ENCODE measurements at regions not wholly inside any gene's neighbourhood (a gene's known extent, or its start where the extent isn't known, plus 50 kb on each side); places are given as distances from the start of the nearest gene placed in this dataset.

DNA sequence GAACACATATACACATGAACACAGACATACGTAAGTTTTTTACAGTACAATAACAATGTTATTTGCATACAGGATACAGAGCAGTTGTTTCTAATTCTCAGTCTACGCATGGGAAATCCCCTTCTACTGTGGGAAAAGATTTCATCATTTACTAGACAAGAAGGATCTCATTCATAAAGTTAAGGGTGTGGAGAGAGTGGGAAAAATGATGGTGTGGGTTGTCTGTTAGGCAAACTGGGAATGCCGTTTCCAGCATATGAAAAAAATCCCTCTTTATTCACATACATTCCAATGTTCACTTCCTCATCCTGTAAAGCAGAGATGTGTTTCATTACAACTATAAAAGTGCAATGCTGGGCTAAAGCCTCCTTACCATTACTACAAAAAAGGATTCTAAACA lies 120.9 kb downstream of the SINHCAF start (continued):
- TF ChIP-seq, protein P1, sequence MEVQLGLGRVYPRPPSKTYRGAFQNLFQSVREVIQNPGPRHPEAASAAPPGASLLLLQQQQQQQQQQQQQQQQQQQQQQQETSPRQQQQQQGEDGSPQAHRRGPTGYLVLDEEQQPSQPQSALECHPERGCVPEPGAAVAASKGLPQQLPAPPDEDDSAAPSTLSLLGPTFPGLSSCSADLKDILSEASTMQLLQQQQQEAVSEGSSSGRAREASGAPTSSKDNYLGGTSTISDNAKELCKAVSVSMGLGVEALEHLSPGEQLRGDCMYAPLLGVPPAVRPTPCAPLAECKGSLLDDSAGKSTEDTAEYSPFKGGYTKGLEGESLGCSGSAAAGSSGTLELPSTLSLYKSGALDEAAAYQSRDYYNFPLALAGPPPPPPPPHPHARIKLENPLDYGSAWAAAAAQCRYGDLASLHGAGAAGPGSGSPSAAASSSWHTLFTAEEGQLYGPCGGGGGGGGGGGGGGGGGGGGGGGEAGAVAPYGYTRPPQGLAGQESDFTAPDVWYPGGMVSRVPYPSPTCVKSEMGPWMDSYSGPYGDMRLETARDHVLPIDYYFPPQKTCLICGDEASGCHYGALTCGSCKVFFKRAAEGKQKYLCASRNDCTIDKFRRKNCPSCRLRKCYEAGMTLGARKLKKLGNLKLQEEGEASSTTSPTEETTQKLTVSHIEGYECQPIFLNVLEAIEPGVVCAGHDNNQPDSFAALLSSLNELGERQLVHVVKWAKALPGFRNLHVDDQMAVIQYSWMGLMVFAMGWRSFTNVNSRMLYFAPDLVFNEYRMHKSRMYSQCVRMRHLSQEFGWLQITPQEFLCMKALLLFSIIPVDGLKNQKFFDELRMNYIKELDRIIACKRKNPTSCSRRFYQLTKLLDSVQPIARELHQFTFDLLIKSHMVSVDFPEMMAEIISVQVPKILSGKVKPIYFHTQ (CRISPR knock-in tag; IDR thresholded peaks at IDR 0.05): no peak
- TF ChIP-seq NFE2L1 (CRISPR knock-in tag; IDR thresholded peaks at IDR 0.05): no peak
- TF ChIP-seq, protein P2, sequence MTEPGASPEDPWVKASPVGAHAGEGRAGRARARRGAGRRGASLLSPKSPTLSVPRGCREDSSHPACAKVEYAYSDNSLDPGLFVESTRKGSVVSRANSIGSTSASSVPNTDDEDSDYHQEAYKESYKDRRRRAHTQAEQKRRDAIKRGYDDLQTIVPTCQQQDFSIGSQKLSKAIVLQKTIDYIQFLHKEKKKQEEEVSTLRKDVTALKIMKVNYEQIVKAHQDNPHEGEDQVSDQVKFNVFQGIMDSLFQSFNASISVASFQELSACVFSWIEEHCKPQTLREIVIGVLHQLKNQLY (CRISPR knock-in tag; IDR thresholded peaks at IDR 0.05): no peak

DNA sequence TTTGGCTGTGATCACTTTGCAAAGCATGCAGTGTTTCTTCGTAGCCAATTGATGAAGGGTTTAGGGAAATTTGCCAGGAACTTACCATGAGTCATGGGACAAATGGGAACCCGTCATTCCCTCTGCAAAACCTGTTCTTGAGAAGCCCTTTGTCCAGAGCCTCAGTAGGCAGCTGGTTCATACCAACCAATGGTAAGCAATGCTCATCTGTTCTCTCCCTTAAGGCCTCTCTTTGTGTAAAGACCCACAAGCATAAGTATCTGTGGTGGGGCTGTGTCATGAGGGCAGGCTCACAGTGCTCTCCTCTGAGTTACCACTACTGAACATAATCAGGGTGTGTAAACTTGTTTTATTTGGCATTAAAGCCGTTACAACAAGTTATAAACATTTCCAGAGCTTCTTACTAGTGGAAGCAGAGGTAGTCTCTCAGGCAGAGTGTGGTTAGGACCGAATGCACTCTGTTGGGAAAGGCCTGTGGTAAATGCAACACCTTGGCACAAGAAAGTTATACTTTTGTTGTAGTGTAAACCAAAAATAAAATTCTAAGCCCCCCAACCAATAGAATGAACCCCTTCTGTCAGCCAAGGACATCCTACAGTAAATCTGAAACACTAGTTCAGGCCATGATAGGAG lies 119.8 kb downstream of the SINHCAF start:
- H3K9me3 Mint-ChIP-seq: peaks cover 3% of the 10 kb centered on the region; the same call in 1 of the 2 replicates

DNA sequence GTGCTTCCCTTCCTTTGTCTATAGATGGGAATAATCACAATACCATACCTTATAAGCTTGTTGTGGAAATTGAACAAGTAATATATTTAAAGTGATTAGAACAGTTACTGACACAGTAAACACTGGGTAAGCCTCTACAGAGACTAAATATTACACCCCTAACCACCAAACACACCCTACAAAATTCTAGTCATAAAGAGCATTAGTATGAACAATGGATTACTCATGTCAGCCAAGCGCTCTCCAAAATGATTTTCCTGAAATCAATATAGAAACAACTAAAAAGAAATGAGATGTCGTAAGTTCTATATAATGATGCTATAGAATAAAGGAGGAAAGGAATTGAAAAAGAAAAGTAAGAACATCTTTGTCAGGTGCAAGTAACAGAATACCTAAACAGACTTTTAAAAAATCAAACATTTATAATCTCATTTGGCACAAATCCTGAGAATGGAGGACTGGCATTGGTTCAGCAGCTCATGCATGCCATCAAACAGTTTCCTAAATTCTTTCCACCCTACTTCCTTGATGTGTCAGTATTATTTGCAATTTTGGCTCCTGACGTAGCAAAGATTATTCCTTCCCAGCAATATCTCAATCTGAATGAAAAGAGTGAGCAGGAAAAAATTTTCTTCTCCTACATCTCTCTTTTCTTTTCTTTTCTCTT lies 118.0 kb downstream of the SINHCAF start:
- H3K36me3 Mint-ChIP-seq: no peaks in the 10 kb centered on the region
- DNase-seq (ENCODE audit: low spot score) (no peak), ATAC-seq (no peak)
- no peaks in the 10 kb centered on the region for H3K27me3 Mint-ChIP-seq (ENCODE audit: low read depth)
- no peak overlapping the region for H3K4me3 Mint-ChIP-seq
- H3K27ac Mint-ChIP-seq: no peak overlapping the region
- peaks cover 3% of the 10 kb centered on the region; the same call in 1 of the 2 replicates for H3K9me3 Mint-ChIP-seq
- H3K4me1 Mint-ChIP-seq: peaks cover 32% of the 10 kb centered on the region
- CTCF ChIA-PET: interaction anchor here (1.6 kb wide), 1 partner anchor 63 kb away, joined by 4 read pairs; no protein-coding TSS in a partner anchor
- POLR2A ChIA-PET: no interaction called here
- TF ChIP-seq ZNF121 (CRISPR knock-in tag; IDR thresholded peaks at IDR 0.05) (no peak), HMGA2 (CRISPR knock-in tag; IDR thresholded peaks at IDR 0.05) (no peak), ZNF416 (CRISPR knock-in tag; IDR thresholded peaks at IDR 0.05) (no peak), TEAD4 (CRISPR knock-in tag; IDR thresholded peaks at IDR 0.05) (no peak), NR3C1 (CRISPR knock-in tag; conservative IDR thresholded peaks at IDR 0.05; ENCODE audit: low read depth) (no peak), CREM (CRISPR knock-in tag; IDR thresholded peaks at IDR 0.05) (no peak), JAZF1 (CRISPR knock-in tag; IDR thresholded peaks at IDR 0.05) (no peak)
- TF ChIP-seq, protein P3, sequence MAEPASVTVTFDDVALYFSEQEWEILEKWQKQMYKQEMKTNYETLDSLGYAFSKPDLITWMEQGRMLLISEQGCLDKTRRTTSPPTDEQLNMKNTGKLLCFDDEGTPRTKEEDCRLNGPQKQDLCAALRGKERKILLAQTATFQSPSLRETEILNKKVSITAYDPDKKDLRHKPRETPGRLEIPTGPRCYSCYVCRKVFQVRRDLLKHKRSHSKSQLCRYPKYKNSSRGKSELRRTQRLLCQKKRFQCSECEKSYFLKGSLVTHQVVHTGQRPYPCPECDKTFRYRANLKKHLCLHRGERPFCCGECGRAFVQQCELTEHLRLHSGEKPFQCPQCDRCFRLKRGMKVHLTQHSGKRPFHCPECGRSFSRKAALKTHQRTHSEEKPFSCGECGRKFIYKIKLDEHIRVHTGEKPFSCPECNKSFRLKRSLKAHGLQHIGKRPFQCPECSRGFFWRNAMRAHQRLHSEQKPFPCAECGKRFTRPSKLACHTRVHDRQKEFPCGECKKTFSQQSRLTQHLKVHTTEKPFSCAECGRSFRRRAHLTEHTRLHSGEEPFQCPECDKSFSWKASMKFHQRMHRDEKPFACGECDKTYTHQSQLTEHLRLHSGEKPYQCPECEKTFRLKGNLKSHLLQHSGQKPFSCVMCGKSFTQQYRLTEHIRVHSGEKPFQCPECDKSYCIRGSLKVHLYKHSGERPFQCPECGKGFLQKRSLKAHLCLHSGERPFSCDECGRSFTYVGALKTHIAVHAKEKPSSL (CRISPR knock-in tag; conservative IDR thresholded peaks at IDR 0.05): no peak
- TF ChIP-seq, protein P4, sequence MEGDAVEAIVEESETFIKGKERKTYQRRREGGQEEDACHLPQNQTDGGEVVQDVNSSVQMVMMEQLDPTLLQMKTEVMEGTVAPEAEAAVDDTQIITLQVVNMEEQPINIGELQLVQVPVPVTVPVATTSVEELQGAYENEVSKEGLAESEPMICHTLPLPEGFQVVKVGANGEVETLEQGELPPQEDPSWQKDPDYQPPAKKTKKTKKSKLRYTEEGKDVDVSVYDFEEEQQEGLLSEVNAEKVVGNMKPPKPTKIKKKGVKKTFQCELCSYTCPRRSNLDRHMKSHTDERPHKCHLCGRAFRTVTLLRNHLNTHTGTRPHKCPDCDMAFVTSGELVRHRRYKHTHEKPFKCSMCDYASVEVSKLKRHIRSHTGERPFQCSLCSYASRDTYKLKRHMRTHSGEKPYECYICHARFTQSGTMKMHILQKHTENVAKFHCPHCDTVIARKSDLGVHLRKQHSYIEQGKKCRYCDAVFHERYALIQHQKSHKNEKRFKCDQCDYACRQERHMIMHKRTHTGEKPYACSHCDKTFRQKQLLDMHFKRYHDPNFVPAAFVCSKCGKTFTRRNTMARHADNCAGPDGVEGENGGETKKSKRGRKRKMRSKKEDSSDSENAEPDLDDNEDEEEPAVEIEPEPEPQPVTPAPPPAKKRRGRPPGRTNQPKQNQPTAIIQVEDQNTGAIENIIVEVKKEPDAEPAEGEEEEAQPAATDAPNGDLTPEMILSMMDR (IDR thresholded peaks at IDR 0.05): no peak
- TF ChIP-seq, protein P5, sequence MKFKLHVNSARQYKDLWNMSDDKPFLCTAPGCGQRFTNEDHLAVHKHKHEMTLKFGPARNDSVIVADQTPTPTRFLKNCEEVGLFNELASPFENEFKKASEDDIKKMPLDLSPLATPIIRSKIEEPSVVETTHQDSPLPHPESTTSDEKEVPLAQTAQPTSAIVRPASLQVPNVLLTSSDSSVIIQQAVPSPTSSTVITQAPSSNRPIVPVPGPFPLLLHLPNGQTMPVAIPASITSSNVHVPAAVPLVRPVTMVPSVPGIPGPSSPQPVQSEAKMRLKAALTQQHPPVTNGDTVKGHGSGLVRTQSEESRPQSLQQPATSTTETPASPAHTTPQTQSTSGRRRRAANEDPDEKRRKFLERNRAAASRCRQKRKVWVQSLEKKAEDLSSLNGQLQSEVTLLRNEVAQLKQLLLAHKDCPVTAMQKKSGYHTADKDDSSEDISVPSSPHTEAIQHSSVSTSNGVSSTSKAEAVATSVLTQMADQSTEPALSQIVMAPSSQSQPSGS (CRISPR knock-in tag; IDR thresholded peaks at IDR 0.05; ENCODE audit: borderline replicate concordance, low read depth): no peak

More for the DNA sequence above, 119.8 kb downstream of the SINHCAF start:
- H3K27me3 Mint-ChIP-seq (ENCODE audit: low read depth): no peaks in the 10 kb centered on the region
- H3K27ac Mint-ChIP-seq: peak overlapping the region; percentile 42; the same call in 1 of the 2 replicates
- peaks cover 32% of the 10 kb centered on the region for H3K4me1 Mint-ChIP-seq
- ATAC-seq (peak; percentile 91), DNase-seq (ENCODE audit: low spot score) (no peak)
- TF ChIP-seq, protein P6, sequence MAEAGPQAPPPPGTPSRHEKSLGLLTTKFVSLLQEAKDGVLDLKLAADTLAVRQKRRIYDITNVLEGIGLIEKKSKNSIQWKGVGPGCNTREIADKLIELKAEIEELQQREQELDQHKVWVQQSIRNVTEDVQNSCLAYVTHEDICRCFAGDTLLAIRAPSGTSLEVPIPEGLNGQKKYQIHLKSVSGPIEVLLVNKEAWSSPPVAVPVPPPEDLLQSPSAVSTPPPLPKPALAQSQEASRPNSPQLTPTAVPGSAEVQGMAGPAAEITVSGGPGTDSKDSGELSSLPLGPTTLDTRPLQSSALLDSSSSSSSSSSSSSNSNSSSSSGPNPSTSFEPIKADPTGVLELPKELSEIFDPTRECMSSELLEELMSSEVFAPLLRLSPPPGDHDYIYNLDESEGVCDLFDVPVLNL (CRISPR knock-in tag; IDR thresholded peaks at IDR 0.05; ENCODE audit: borderline replicate concordance, low read depth): no peak
- TF ChIP-seq, protein P7, sequence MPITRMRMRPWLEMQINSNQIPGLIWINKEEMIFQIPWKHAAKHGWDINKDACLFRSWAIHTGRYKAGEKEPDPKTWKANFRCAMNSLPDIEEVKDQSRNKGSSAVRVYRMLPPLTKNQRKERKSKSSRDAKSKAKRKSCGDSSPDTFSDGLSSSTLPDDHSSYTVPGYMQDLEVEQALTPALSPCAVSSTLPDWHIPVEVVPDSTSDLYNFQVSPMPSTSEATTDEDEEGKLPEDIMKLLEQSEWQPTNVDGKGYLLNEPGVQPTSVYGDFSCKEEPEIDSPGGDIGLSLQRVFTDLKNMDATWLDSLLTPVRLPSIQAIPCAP (CRISPR knock-in tag; IDR thresholded peaks at IDR 0.05): no peak
- no peak for TF ChIP-seq JAZF1 (CRISPR knock-in tag; IDR thresholded peaks at IDR 0.05)
- no peak for TF ChIP-seq SMAD3 (CRISPR knock-in tag; IDR thresholded peaks at IDR 0.05; ENCODE audit: borderline replicate concordance)
- TF ChIP-seq, protein P8, sequence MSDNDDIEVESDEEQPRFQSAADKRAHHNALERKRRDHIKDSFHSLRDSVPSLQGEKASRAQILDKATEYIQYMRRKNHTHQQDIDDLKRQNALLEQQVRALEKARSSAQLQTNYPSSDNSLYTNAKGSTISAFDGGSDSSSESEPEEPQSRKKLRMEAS (CRISPR knock-in tag; IDR thresholded peaks at IDR 0.05): no peak
- no peak for TF ChIP-seq CREB1 (CRISPR knock-in tag; IDR thresholded peaks at IDR 0.05)
- TF ChIP-seq, protein P9, sequence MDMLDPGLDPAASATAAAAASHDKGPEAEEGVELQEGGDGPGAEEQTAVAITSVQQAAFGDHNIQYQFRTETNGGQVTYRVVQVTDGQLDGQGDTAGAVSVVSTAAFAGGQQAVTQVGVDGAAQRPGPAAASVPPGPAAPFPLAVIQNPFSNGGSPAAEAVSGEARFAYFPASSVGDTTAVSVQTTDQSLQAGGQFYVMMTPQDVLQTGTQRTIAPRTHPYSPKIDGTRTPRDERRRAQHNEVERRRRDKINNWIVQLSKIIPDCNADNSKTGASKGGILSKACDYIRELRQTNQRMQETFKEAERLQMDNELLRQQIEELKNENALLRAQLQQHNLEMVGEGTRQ (CRISPR knock-in tag; IDR thresholded peaks at IDR 0.05): no peak
- no peak for TF ChIP-seq OVOL2 (CRISPR knock-in tag; IDR thresholded peaks at IDR 0.05; ENCODE audit: borderline replicate concordance)
- TF ChIP-seq ZNF396 (CRISPR knock-in tag; IDR thresholded peaks at IDR 0.05; ENCODE audit: borderline replicate concordance): no peak
- ChIA-PET CTCF (interaction anchor here (1.1 to 1.6 kb wide), 4 partner anchors 9 to 65 kb away, joined by 3 to 4 read pairs (median 4); no protein-coding TSS in a partner anchor), POLR2A (no interaction called here)
- no peak overlapping the region for H3K4me3 Mint-ChIP-seq
- H3K36me3 Mint-ChIP-seq: no peaks in the 10 kb centered on the region
